WTC11 (cell line): ENCODE measurements at regions not wholly inside any gene's neighbourhood (a gene's known extent, or its start where the extent isn't known, plus 50 kb on each side); places are given as distances from the start of the nearest gene placed in this dataset.

ENCODE experiments used
- ATAC-seq: fragments of 200-7000 bp; cut with Tn5 transposase; 2 replicates; pipeline ENCODE4 v1.10.0; 2021; ENCODE audit warnings: mild to moderate bottlenecking, moderate library complexity
- CTCF ChIA-PET: fragments of 300-600 bp; sonication (Branson Sonifier 250); formaldehyde crosslinking; loops from one replicate; lab custom pipeline; 2021; ENCODE audit warnings: antibody characterized with exemption; lab: Charles Lee
- POLR2A ChIA-PET: fragments of 350-600 bp; sonication (Branson Sonifier 250); formaldehyde crosslinking; loops from one replicate; lab custom pipeline; 2021; ENCODE audit warnings: antibody characterized with exemption; lab: Charles Lee
- DNase-seq: peaks from one replicate; pipeline ENCODE4 v3.0.0; 2021; ENCODE audit warnings: low spot score
- H3K27ac Mint-ChIP-seq: 2 replicates; pipeline ENCODE4 v1.8.0; 2021; ENCODE audit warnings: mixed read lengths
- H3K27me3 Mint-ChIP-seq: 2 replicates; pipeline ENCODE4 v1.8.0; 2021; ENCODE audit warnings: low read depth, mild to moderate bottlenecking, moderate library complexity, mixed read lengths
- H3K36me3 Mint-ChIP-seq: 2 replicates; pipeline ENCODE4 v1.8.0; 2021; ENCODE audit warnings: mixed read lengths
- H3K4me1 Mint-ChIP-seq: 2 replicates; pipeline ENCODE4 v1.8.0; 2022; ENCODE audit warnings: mixed read lengths
- H3K4me3 Mint-ChIP-seq: 2 replicates; pipeline ENCODE4 v1.8.0; 2021; ENCODE audit warnings: mild to moderate bottlenecking, moderate library complexity, mixed read lengths
- H3K9me3 Mint-ChIP-seq: 2 replicates; pipeline ENCODE4 v1.8.0; 2021; ENCODE audit warnings: mixed read lengths
- ARID4B ChIP-seq: sonication (generic); formaldehyde crosslinking; IDR thresholded peaks from 2 replicates; pipeline ENCODE4 v1.8.0; 2023; ENCODE audit warnings: missing genetic modification reagents, mild to moderate bottlenecking, borderline replicate concordance
- ATF6 ChIP-seq: sonication (generic); formaldehyde crosslinking; IDR thresholded peaks from 2 replicates; pipeline ENCODE4 v1.8.1; 2023; ENCODE audit warnings: mild to moderate bottlenecking, missing genetic modification reagents
- CBFB ChIP-seq: sonication (generic); formaldehyde crosslinking; IDR thresholded peaks from 2 replicates; pipeline ENCODE4 v1.8.1; 2022; ENCODE audit warnings: mild to moderate bottlenecking, low read depth, missing genetic modification reagents
- CDX4 ChIP-seq: fragments of 250-450 bp; sonication (Bioruptor Pico); IDR thresholded peaks from 2 replicates; pipeline ENCODE4 v1.9.0; 2021; ENCODE audit warnings: moderate library complexity, mild to moderate bottlenecking, inconsistent platforms, borderline replicate concordance
- EMX1 ChIP-seq: fragments of 250-450 bp; sonication (Bioruptor Pico); IDR thresholded peaks from 2 replicates; pipeline ENCODE4 v1.8.0; 2021; ENCODE audit warnings: mild to moderate bottlenecking
- ETV6 ChIP-seq: sonication (generic); formaldehyde crosslinking; IDR thresholded peaks from 2 replicates; pipeline ENCODE4 v1.8.1; 2022; ENCODE audit warnings: mild to moderate bottlenecking, missing genetic modification reagents
- GTF2I ChIP-seq: fragments of 250-450 bp; sonication (Bioruptor Pico); conservative IDR thresholded peaks from 2 replicates; pipeline ENCODE4 v1.4.0; 2021; ENCODE audit warnings: mild to moderate bottlenecking
- HMGA2 ChIP-seq: fragments of 250-450 bp; sonication (Bioruptor Pico); IDR thresholded peaks from 2 replicates; pipeline ENCODE4 v1.4.0; 2021; ENCODE audit warnings: mild to moderate bottlenecking, moderate library complexity
- IRF2 ChIP-seq: sonication (generic); formaldehyde crosslinking; IDR thresholded peaks from 2 replicates; pipeline ENCODE4 v1.8.0; 2022; ENCODE audit warnings: low read depth, missing genetic modification reagents, borderline replicate concordance
- MAX ChIP-seq: sonication (generic); formaldehyde crosslinking; IDR thresholded peaks from 2 replicates; pipeline ENCODE4 v1.8.0; 2022; ENCODE audit warnings: mild to moderate bottlenecking, missing genetic modification reagents
- OVOL2 ChIP-seq: fragments of 250-450 bp; sonication (Bioruptor Pico); IDR thresholded peaks from 2 replicates; pipeline ENCODE4 v1.9.0; 2021; ENCODE audit warnings: mild to moderate bottlenecking, borderline replicate concordance
- PRRX2 ChIP-seq: fragments of 250-450 bp; sonication (Bioruptor Pico); IDR thresholded peaks from 2 replicates; pipeline ENCODE4 v1.8.0; 2021; ENCODE audit warnings: mild to moderate bottlenecking
- SOX15 ChIP-seq: fragments of 250-450 bp; sonication (Bioruptor Pico); IDR thresholded peaks from 2 replicates; pipeline ENCODE4 v1.9.0; 2021; ENCODE audit warnings: mild to moderate bottlenecking
- ZBTB43 ChIP-seq: sonication (generic); formaldehyde crosslinking; IDR thresholded peaks from 2 replicates; pipeline ENCODE4 v1.8.1; 2023; ENCODE audit warnings: mild to moderate bottlenecking, missing genetic modification reagents
- ZNF396 ChIP-seq: fragments of 250-450 bp; sonication (Bioruptor Pico); IDR thresholded peaks from 2 replicates; pipeline ENCODE4 v1.8.0; 2021; ENCODE audit warnings: mild to moderate bottlenecking, moderate library complexity, borderline replicate concordance

- TF ChIP-seq ATF6 (CRISPR knock-in tag) (no peak), OVOL2 (CRISPR knock-in tag) (no peak), ZNF396 (CRISPR knock-in tag) (no peak), HMGA2 (CRISPR knock-in tag) (no peak), PRRX2 (CRISPR knock-in tag) (no peak), ARID4B (CRISPR knock-in tag) (no peak), EMX1 (CRISPR knock-in tag) (no peak)
These were observed 159.9 kb downstream of the USP12 start (continued) for GRCh38 chr13:27011661-27012060.

- ChIA-PET CTCF (interaction anchor here (0.9 kb wide), 1 partner anchor 330 kb away, joined by 3 read pairs; no protein-coding TSS in a partner anchor), POLR2A (no interaction called here)
- Mint-ChIP-seq H3K4me1 (peaks cover 24% of the 10 kb centered on the region), H3K36me3 (no peaks in the 10 kb centered on the region), H3K27me3 (peaks cover 22% of the 10 kb centered on the region), H3K27ac (no peak overlapping the region), H3K9me3 (peaks cover under 1% of the 10 kb centered on the region; the same call in 1 of the 2 replicates), H3K4me3 (no peak overlapping the region)
- TF ChIP-seq HMGA2 (CRISPR knock-in tag) (no peak), GTF2I (no peak), CBFB (CRISPR knock-in tag) (no peak), ZNF396 (CRISPR knock-in tag) (no peak)
- ATAC-seq (no peak), DNase-seq (no peak)
These were observed 162.9 kb downstream of the USP12 start for GRCh38 chr13:27008733-27009132.

- TF ChIP-seq ZNF396 (CRISPR knock-in tag): no peak
- TF ChIP-seq HMGA2 (CRISPR knock-in tag): no peak
- TF ChIP-seq IRF2 (CRISPR knock-in tag): no peak
- no peak for TF ChIP-seq SOX15 (CRISPR knock-in tag)
- TF ChIP-seq CDX4: no peak
- no peak for TF ChIP-seq ZBTB43
- no peak for TF ChIP-seq ETV6 (CRISPR knock-in tag)
- TF ChIP-seq MAX (CRISPR knock-in tag): no peak
- ChIA-PET CTCF (interaction anchor here (0.6 to 3.2 kb wide), 8 partner anchors 22 to 363 kb away, joined by 3 to 20 read pairs (median 6); partner anchors contain the start of gene RASL11A), POLR2A (no interaction called here)
- Mint-ChIP-seq H3K4me1 (peaks cover 24% of the 10 kb centered on the region), H3K36me3 (no peaks in the 10 kb centered on the region), H3K27me3 (peaks cover 24% of the 10 kb centered on the region), H3K9me3 (peaks cover 11% of the 10 kb centered on the region), H3K27ac (no peak overlapping the region), H3K4me3 (peak overlapping the region; percentile 71)
- no peak for DNase-seq
- ATAC-seq: peak; percentile 47
These were observed 164.4 kb downstream of the USP12 start for GRCh38 chr13:27007166-27007565.
